GM23338 (cell line): ENCODE measurements at regions not wholly inside any gene's neighbourhood (a gene's known extent, or its start where the extent isn't known, plus 50 kb on each side); places are given as distances from the start of the nearest gene placed in this dataset.

ENCODE experiments used
- CREB1 ChIP-seq: fragments of 250-450 bp; sonication (Bioruptor Pico); IDR thresholded peaks from 2 replicates; pipeline ENCODE4 v1.5.0; 2020; ENCODE audit warnings: low read depth, mild to moderate bottlenecking, moderate library complexity
- EZH2phosphoT487 ChIP-seq: fragments of 200-600 bp; sonication (generic); IDR thresholded peaks from one replicate; pipeline ENCODE4 v1.8.1; 2018; ENCODE audit warnings: antibody characterized with exemption; ENCODE audit not compliant: unreplicated experiment
- ZNF114 ChIP-seq: fragments of 250-450 bp; sonication (Bioruptor Pico); IDR thresholded peaks from 2 replicates; pipeline ENCODE4 v1.5.0; 2020; ENCODE audit warnings: mild to moderate bottlenecking, moderate library complexity
- TF ChIP-seq, protein P1 (sequence below), 2 experiments: fragments of 200-600 bp in 1 of 2; sonication (generic) in 1 of 2; conservative IDR thresholded peaks; 2 replicates each; pipeline versions ENCODE4 v1.5.1 to v1.6.1; 2016 to 2017; ENCODE audit warnings: antibody characterized with exemption in 2 of 2, low read depth in 2 of 2, mild to moderate bottlenecking in 2 of 2, moderate library complexity in 1 of 2
- TF ChIP-seq, protein P2 (sequence below): IDR thresholded peaks from one replicate; pipeline ENCODE4 v1.6.1; 2018; ENCODE audit warnings: antibody characterized with exemption; ENCODE audit not compliant: unreplicated experiment

DNA sequence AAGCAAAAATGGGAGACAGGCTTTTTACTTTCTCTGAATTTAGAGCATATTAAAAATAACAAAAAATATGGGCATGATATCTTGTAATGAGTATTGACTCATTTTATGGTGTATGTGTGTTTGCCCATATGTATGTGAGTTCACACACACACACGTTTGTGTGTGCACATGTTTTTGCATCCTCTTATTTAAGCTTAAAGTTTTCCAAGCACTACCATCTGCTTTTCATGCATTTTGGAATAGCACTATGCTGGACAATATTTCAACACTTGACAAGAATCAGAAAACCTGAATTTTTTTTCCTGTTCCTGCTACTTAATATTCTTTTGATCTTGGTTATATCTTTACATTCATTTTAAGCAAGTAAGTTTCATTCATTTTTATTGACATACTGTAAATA is 872.7 kb downstream of the OTOL1 start:
- TF ChIP-seq, protein P1, sequence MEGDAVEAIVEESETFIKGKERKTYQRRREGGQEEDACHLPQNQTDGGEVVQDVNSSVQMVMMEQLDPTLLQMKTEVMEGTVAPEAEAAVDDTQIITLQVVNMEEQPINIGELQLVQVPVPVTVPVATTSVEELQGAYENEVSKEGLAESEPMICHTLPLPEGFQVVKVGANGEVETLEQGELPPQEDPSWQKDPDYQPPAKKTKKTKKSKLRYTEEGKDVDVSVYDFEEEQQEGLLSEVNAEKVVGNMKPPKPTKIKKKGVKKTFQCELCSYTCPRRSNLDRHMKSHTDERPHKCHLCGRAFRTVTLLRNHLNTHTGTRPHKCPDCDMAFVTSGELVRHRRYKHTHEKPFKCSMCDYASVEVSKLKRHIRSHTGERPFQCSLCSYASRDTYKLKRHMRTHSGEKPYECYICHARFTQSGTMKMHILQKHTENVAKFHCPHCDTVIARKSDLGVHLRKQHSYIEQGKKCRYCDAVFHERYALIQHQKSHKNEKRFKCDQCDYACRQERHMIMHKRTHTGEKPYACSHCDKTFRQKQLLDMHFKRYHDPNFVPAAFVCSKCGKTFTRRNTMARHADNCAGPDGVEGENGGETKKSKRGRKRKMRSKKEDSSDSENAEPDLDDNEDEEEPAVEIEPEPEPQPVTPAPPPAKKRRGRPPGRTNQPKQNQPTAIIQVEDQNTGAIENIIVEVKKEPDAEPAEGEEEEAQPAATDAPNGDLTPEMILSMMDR (conservative IDR thresholded peaks at IDR 0.05; ENCODE audit: low read depth in 2 of 2), result no peak
- TF ChIP-seq ZNF114 (CRISPR knock-in tag) (no peak), CREB1 (CRISPR knock-in tag) (no peak), EZH2phosphoT487 (no peak)
- TF ChIP-seq, protein P2, sequence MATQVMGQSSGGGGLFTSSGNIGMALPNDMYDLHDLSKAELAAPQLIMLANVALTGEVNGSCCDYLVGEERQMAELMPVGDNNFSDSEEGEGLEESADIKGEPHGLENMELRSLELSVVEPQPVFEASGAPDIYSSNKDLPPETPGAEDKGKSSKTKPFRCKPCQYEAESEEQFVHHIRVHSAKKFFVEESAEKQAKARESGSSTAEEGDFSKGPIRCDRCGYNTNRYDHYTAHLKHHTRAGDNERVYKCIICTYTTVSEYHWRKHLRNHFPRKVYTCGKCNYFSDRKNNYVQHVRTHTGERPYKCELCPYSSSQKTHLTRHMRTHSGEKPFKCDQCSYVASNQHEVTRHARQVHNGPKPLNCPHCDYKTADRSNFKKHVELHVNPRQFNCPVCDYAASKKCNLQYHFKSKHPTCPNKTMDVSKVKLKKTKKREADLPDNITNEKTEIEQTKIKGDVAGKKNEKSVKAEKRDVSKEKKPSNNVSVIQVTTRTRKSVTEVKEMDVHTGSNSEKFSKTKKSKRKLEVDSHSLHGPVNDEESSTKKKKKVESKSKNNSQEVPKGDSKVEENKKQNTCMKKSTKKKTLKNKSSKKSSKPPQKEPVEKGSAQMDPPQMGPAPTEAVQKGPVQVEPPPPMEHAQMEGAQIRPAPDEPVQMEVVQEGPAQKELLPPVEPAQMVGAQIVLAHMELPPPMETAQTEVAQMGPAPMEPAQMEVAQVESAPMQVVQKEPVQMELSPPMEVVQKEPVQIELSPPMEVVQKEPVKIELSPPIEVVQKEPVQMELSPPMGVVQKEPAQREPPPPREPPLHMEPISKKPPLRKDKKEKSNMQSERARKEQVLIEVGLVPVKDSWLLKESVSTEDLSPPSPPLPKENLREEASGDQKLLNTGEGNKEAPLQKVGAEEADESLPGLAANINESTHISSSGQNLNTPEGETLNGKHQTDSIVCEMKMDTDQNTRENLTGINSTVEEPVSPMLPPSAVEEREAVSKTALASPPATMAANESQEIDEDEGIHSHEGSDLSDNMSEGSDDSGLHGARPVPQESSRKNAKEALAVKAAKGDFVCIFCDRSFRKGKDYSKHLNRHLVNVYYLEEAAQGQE, result no peak
